ENCODE measurements at regions not wholly inside any gene's neighbourhood (a gene's known extent, or its start where the extent isn't known, plus 50 kb on each side); places are given as distances from the start of the nearest gene placed in this dataset.

GRCh38 chr15:70556151-70556741, 207.1 kb downstream of the UACA start:
- TF ChIP-seq CTCF (IDR thresholded peaks at IDR 0.05; ENCODE audit: low read depth, low read length, missing control alignments), result no peak
- DNase-seq (ENCODE audit: extremely low read depth, low read depth), result no peak
- no peak overlapping the region for H3K4me3 ChIP-seq (replicated peaks; ENCODE audit: low read depth, low read length)

- DNase-seq (ENCODE audit: extremely low read depth, low read depth), result no peak
- no peak for TF ChIP-seq CTCF (IDR thresholded peaks at IDR 0.05; ENCODE audit: low read depth, low read length, missing control alignments)
- no peak overlapping the region for H3K4me3 ChIP-seq (replicated peaks; ENCODE audit: low read depth, low read length)
Measured at GRCh38 chr15:70555713-70556112, 207.6 kb downstream of the UACA start.

- no peak for DNase-seq (ENCODE audit: extremely low read depth, low read depth)
- TF ChIP-seq CTCF (IDR thresholded peaks at IDR 0.05; ENCODE audit: low read depth, low read length, missing control alignments), result no peak
Measured at GRCh38 chr15:70547846-70548487, 215.4 kb downstream of the UACA start.

GRCh38 chr15:70545526-70545925, 217.8 kb downstream of the UACA start:
- DNase-seq (ENCODE audit: extremely low read depth, low read depth), result no peak
- no peak for TF ChIP-seq CTCF (IDR thresholded peaks at IDR 0.05; ENCODE audit: low read depth, low read length, missing control alignments)
- no peak overlapping the region for H3K4me3 ChIP-seq (replicated peaks; ENCODE audit: low read depth, low read length)

More at GRCh38 chr15:70547846-70548487, 215.4 kb downstream of the UACA start:
- no peak overlapping the region for H3K4me3 ChIP-seq (replicated peaks; ENCODE audit: low read depth, low read length)

DNA sequence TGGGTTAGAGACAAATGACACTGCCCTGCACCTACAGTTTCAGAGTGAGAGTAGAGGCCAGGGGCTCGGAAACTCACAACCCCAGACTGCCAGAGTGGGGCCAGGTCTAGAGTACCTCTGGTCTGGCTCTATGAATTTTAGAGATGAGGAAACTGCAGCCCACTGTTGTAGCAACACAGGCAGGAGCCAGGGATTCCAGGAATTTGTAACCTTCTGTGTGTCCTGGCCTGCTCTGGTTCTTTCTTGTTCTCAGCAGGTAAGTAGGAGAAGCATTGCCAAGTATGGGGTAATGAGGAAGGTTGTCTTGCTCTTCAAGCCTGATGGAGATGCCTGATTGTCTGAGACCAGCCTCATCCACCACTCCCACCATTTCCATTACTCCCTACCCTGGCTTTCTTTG, 221.8 kb downstream of the UACA start:
- TF ChIP-seq CTCF (IDR thresholded peaks at IDR 0.05; ENCODE audit: low read depth, low read length, missing control alignments), result no peak
- no peak for DNase-seq (ENCODE audit: extremely low read depth, low read depth)

DNA sequence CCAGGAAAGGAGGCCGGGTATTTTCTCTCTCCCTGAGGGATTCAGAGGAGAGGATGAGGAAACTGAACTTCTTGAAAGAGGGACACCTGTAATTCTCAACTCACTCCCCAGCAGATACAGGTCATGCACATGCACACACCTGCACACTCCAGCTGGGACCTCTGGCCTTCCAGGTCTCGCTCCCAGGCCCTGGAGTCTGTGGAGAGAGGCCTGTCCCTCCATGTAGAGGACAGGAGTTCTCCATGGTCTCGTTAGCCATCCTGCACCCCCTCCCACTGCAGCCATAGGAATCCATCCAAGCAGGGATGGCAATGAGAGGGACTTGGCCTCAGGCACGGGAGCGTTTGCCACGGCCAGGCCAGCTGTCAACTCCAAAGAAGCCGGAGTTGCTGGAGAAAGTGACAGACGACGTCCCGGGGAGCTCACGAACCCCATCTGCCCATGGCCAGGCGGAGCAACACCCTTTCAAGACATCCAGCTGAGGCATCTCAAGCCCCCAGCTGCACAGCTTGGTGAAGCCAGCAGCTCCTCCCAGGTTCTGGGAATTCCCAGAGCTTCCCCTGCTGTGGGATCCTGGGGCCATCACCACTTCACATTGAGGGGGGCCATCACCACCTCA, 223.3 kb downstream of the UACA start:
- no peak for TF ChIP-seq CTCF (IDR thresholded peaks at IDR 0.05; ENCODE audit: low read depth, low read length, missing control alignments)
- H3K4me3 ChIP-seq (replicated peaks; ENCODE audit: low read depth, low read length), result no peak overlapping the region
- DNase-seq (ENCODE audit: extremely low read depth, low read depth), result no peak

More for the DNA sequence above, 221.8 kb downstream of the UACA start:
- no peak overlapping the region for H3K4me3 ChIP-seq (replicated peaks; ENCODE audit: low read depth, low read length)
